Naive thymus-derived CD4-positive, alpha-beta T cell (primary cell): ENCODE measurements at regions not wholly inside any gene's neighbourhood (a gene's known extent, or its start where the extent isn't known, plus 50 kb on each side); places are given as distances from the start of the nearest gene placed in this dataset.

Experiments used
- ATAC-seq: fragments of 150-1000 bp; cut with Tn5 transposase; 2 replicates; pipeline ENCODE4 v1.10.0; 2021; ENCODE audit warnings: mild to moderate bottlenecking, moderate library complexity
- CTCF ChIA-PET: fragments of 350-600 bp; sonication (Branson Sonifier 250); formaldehyde crosslinking; loops from one replicate; lab custom pipeline; 2021; ENCODE audit warnings: antibody characterized with exemption; lab: Charles Lee
- POLR2A ChIA-PET: fragments of 350-600 bp; sonication (Branson Sonifier 250); formaldehyde crosslinking; loops from one replicate; lab custom pipeline; 2021; ENCODE audit warnings: antibody characterized with exemption, inconsistent platforms; lab: Charles Lee
- DNase-seq, 9 donors: peaks; one replicate each; pipeline versions ENCODE4 v3.0.0 to v3.0.0-alpha.2; 2020 to 2022; ENCODE audit warnings: mixed read lengths in 1 of 9
- H3K27ac ChIP-seq: one replicate; pipeline ENCODE4 v1.7.0; 2013; ENCODE audit warnings: mild to moderate bottlenecking, low read depth, low read length, moderate library complexity
- H3K27me3 ChIP-seq, 2 donors: one replicate each; pipeline ENCODE4 v1.7.0; 2013; ENCODE audit warnings: low read length in 2 of 2, mild to moderate bottlenecking in 2 of 2, moderate library complexity in 2 of 2; ENCODE audit not compliant: control insufficient read depth in 2 of 2, insufficient read depth in 2 of 2
- H3K36me3 ChIP-seq, 3 experiments: 1 replicate in 2 of 3; 2 replicates in 1 of 3; pipeline ENCODE4 v1.7.0; 2013; ENCODE audit warnings: low read length in 3 of 3, mild to moderate bottlenecking in 3 of 3, moderate library complexity in 1 of 3; ENCODE audit not compliant: insufficient read depth in 3 of 3, control insufficient read depth in 2 of 3
- H3K4me1 ChIP-seq, 2 donors: one replicate each; pipeline ENCODE4 v1.7.0; 2013; ENCODE audit warnings: low read length in 2 of 2, mild to moderate bottlenecking in 2 of 2, moderate library complexity in 1 of 2; ENCODE audit not compliant: control insufficient read depth in 2 of 2, insufficient read depth in 2 of 2
- H3K4me3 ChIP-seq: 2 replicates; pipeline ENCODE4 v1.7.0; 2013; ENCODE audit warnings: mild to moderate bottlenecking, low read length
- H3K9me3 ChIP-seq, 3 experiments: 1 replicate in 2 of 3; 2 replicates in 1 of 3; pipeline ENCODE4 v1.7.0; 2013; ENCODE audit warnings: low read length in 3 of 3; ENCODE audit not compliant: control insufficient read depth in 2 of 3
- H3K27ac Mint-ChIP-seq, 9 donors: one replicate each; pipeline ENCODE4 v1.8.0; 2020 to 2022; ENCODE audit warnings: mixed read lengths in 9 of 9, mild to moderate bottlenecking in 8 of 9, moderate library complexity in 5 of 9, inconsistent platforms in 2 of 9
- H3K27me3 Mint-ChIP-seq, 5 donors: one replicate each; pipeline ENCODE4 v1.8.0; 2021 to 2022; ENCODE audit warnings: mixed read lengths in 5 of 5, mild to moderate bottlenecking in 1 of 5
- H3K36me3 Mint-ChIP-seq, 5 donors: one replicate each; pipeline ENCODE4 v1.8.0; 2020 to 2022; ENCODE audit warnings: mixed read lengths in 5 of 5, mild to moderate bottlenecking in 3 of 5, inconsistent platforms in 1 of 5
- H3K4me1 Mint-ChIP-seq, 7 donors: one replicate each; pipeline ENCODE4 v1.8.0; 2020 to 2022; ENCODE audit warnings: mixed read lengths in 7 of 7, mild to moderate bottlenecking in 3 of 7, inconsistent platforms in 1 of 7
- H3K4me3 Mint-ChIP-seq, 10 donors: one replicate each; pipeline ENCODE4 v1.8.0; 2020 to 2022; ENCODE audit warnings: mild to moderate bottlenecking in 10 of 10, mixed read lengths in 10 of 10, moderate library complexity in 6 of 10, inconsistent platforms in 2 of 10
- H3K9me3 Mint-ChIP-seq, 11 donors: one replicate each; pipeline ENCODE4 v1.8.0; 2020 to 2022; ENCODE audit warnings: mixed read lengths in 11 of 11, mild to moderate bottlenecking in 4 of 11, inconsistent platforms in 1 of 11, moderate library complexity in 1 of 11
- intact Hi-C, 2 donors: fragments of 100-400 bp; cut with micrococcal nuclease; formaldehyde crosslinking; loops; one replicate each; pipeline ENCODE4 v1.15.1; 2023

- ChIA-PET CTCF (interaction anchor here (0.6 to 1.7 kb wide), 3 partner anchors 9 to 538 kb away, joined by 3 to 6 read pairs (median 3); no protein-coding TSS in a partner anchor), POLR2A (no interaction called here)
- Histone ChIP-seq H3K27ac (no peak overlapping the region), H3K36me3 (no peaks in the 10 kb centered on the region), H3K27me3 (no peaks in the 10 kb centered on the region), H3K9me3 (no peaks in the 10 kb centered on the region), H3K4me1 (no peaks in the 10 kb centered on the region), H3K4me3 (no peak overlapping the region)
- Mint-ChIP-seq H3K27ac (no peak overlapping the region), H3K9me3 (peaks cover 0 to 2% (median 0%) of the 10 kb centered on the region in 11 donors), H3K27me3 (no peaks in the 10 kb centered on the region), H3K36me3 (no peaks in the 10 kb centered on the region), H3K4me1 (no peaks in the 10 kb centered on the region), H3K4me3 (no peak overlapping the region)
- ATAC-seq (no peak), DNase-seq (peak in 6 of 9 donors; percentile 0 to 22 (median 16))
- intact Hi-C loops, result loop anchor here in 1 of 2 donors (1.0 to 10.0 kb wide), 2 partner anchors 412 to 533 kb away; no protein-coding TSS in a partner anchor
Observed at GRCh38 chrX:10722851-10723250, 102.5 kb upstream of the MID1 start.

DNA sequence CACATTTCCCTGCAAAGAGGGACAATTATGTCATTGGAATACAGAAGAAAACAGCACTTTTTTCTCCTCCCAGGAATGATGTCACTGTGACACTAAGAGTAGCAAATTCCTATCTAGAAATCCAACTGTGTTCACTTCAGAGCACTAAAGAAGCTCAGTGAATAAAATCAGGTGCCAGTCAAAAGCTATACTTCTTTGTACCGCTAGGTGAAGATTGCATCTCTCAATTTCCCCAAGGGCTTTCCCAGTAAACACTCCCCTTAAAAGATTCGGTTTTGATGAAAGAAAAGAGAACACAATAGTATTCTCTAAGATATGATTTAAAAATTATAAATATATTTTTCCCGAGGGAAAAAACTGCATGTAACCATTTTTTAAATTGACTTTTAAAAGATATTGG is 104.7 kb upstream of the MID1 start:
- H3K9me3 Mint-ChIP-seq, result no peaks in the 10 kb centered on the region

GRCh38 chrX:10726647-10727046 is 106.3 kb upstream of the MID1 start:
- intact Hi-C loops, result loop anchor here in 1 of 2 donors (10.0 kb wide), 1 partner anchor 408 kb away; no protein-coding TSS in a partner anchor

More for the DNA sequence above, 104.7 kb upstream of the MID1 start:
- ChIA-PET POLR2A (no interaction called here), CTCF (no interaction called here)
- H3K4me1 ChIP-seq, result no peaks in the 10 kb centered on the region
- Mint-ChIP-seq H3K27me3 (no peaks in the 10 kb centered on the region), H3K4me1 (no peaks in the 10 kb centered on the region), H3K36me3 (no peaks in the 10 kb centered on the region), H3K4me3 (no peak overlapping the region), H3K27ac (no peak overlapping the region)
- ATAC-seq, result no peak
- no peak for DNase-seq
- H3K36me3 ChIP-seq, result no peaks in the 10 kb centered on the region
- intact Hi-C loops, result loop anchor here in 1 of 2 donors (10.0 kb wide), 1 partner anchor 410 kb away; no protein-coding TSS in a partner anchor
- no peak overlapping the region for H3K27ac ChIP-seq
- H3K9me3 ChIP-seq, result no peaks in the 10 kb centered on the region
- no peaks in the 10 kb centered on the region for H3K27me3 ChIP-seq
- H3K4me3 ChIP-seq, result no peak overlapping the region

GRCh38 chrX:10728806-10729389 is 108.5 kb upstream of the MID1 start:
- H3K36me3 ChIP-seq, result no peaks in the 10 kb centered on the region
- ATAC-seq (no peak), DNase-seq (no peak)
- no peak overlapping the region for H3K4me3 ChIP-seq
- Mint-ChIP-seq H3K36me3 (no peaks in the 10 kb centered on the region), H3K4me1 (no peaks in the 10 kb centered on the region), H3K27me3 (no peaks in the 10 kb centered on the region), H3K27ac (no peak overlapping the region), H3K9me3 (peaks cover 0 to 2% (median 0%) of the 10 kb centered on the region in 11 donors), H3K4me3 (no peak overlapping the region)
- no peak overlapping the region for H3K27ac ChIP-seq
- H3K9me3 ChIP-seq, result no peaks in the 10 kb centered on the region
- ChIA-PET CTCF (no interaction called here), POLR2A (no interaction called here)
- no peaks in the 10 kb centered on the region for H3K27me3 ChIP-seq
- H3K4me1 ChIP-seq, result no peaks in the 10 kb centered on the region
- intact Hi-C loops, result loop anchor here in 1 of 2 donors (10.0 kb wide), 1 partner anchor 406 kb away; no protein-coding TSS in a partner anchor

More at GRCh38 chrX:10726647-10727046, 106.3 kb upstream of the MID1 start:
- Histone ChIP-seq H3K36me3 (no peaks in the 10 kb centered on the region), H3K27me3 (no peaks in the 10 kb centered on the region), H3K4me3 (no peak overlapping the region), H3K9me3 (no peaks in the 10 kb centered on the region), H3K4me1 (no peaks in the 10 kb centered on the region), H3K27ac (no peak overlapping the region)
- CTCF ChIA-PET, result no interaction called here
- ATAC-seq (no peak), DNase-seq (no peak)
- H3K9me3 Mint-ChIP-seq, result no peaks in the 10 kb centered on the region
- H3K4me1 Mint-ChIP-seq, result no peaks in the 10 kb centered on the region
- no peaks in the 10 kb centered on the region for H3K27me3 Mint-ChIP-seq
- POLR2A ChIA-PET, result no interaction called here
- H3K4me3 Mint-ChIP-seq, result no peak overlapping the region
- H3K36me3 Mint-ChIP-seq, result no peaks in the 10 kb centered on the region
- no peak overlapping the region for H3K27ac Mint-ChIP-seq

GRCh38 chrX:10739426-10739825 is 119.0 kb upstream of the MID1 start:
- DNase-seq (no peak), ATAC-seq (no peak)
- H3K27ac Mint-ChIP-seq, result no peak overlapping the region
- ChIA-PET POLR2A (no interaction called here), CTCF (no interaction called here)
- H3K4me3 Mint-ChIP-seq, result no peak overlapping the region
- no peaks in the 10 kb centered on the region for H3K36me3 ChIP-seq
- H3K27me3 ChIP-seq, result no peaks in the 10 kb centered on the region
- H3K27me3 Mint-ChIP-seq, result peaks cover 0 to 3% (median 0%) of the 10 kb centered on the region in 5 donors
- H3K9me3 Mint-ChIP-seq, result peaks cover 0 to 1% (median 0%) of the 10 kb centered on the region in 11 donors
- H3K9me3 ChIP-seq, result no peaks in the 10 kb centered on the region
- no peaks in the 10 kb centered on the region for H3K4me1 ChIP-seq
- intact Hi-C loops, result no loop called here
- H3K36me3 Mint-ChIP-seq, result no peaks in the 10 kb centered on the region
- H3K4me3 ChIP-seq, result no peak overlapping the region
- H3K4me1 Mint-ChIP-seq, result no peaks in the 10 kb centered on the region
- no peak overlapping the region for H3K27ac ChIP-seq

GRCh38 chrX:10741003-10741402 is 120.6 kb upstream of the MID1 start:
- POLR2A ChIA-PET, result no interaction called here
- intact Hi-C loops, result no loop called here
- Histone ChIP-seq H3K4me1 (no peaks in the 10 kb centered on the region), H3K27me3 (no peaks in the 10 kb centered on the region), H3K27ac (no peak overlapping the region), H3K4me3 (no peak overlapping the region), H3K9me3 (no peaks in the 10 kb centered on the region), H3K36me3 (no peaks in the 10 kb centered on the region)
- ATAC-seq (no peak), DNase-seq (no peak)
- Mint-ChIP-seq H3K36me3 (peaks cover 0 to 4% (median 0%) of the 10 kb centered on the region in 5 donors), H3K27me3 (peaks cover 0 to 6% (median 0%) of the 10 kb centered on the region in 5 donors), H3K4me1 (no peaks in the 10 kb centered on the region), H3K27ac (no peak overlapping the region), H3K9me3 (no peaks in the 10 kb centered on the region), H3K4me3 (no peak overlapping the region)
- CTCF ChIA-PET, result no interaction called here

GRCh38 chrX:10741550-10741949 is 121.2 kb upstream of the MID1 start:
- no peak for DNase-seq
- no peaks in the 10 kb centered on the region for H3K36me3 ChIP-seq
- H3K9me3 ChIP-seq, result no peaks in the 10 kb centered on the region
- no peak overlapping the region for H3K27ac Mint-ChIP-seq
- intact Hi-C loops, result no loop called here
- peaks cover 0 to 4% (median 0%) of the 10 kb centered on the region in 5 donors for H3K36me3 Mint-ChIP-seq
- no peak for ATAC-seq
- H3K27me3 ChIP-seq, result no peaks in the 10 kb centered on the region
- H3K4me3 ChIP-seq, result no peak overlapping the region
- ChIA-PET CTCF (no interaction called here), POLR2A (no interaction called here)
- no peak overlapping the region for H3K27ac ChIP-seq
- no peaks in the 10 kb centered on the region for H3K9me3 Mint-ChIP-seq
- peaks cover 0 to 6% (median 0%) of the 10 kb centered on the region in 5 donors for H3K27me3 Mint-ChIP-seq
- H3K4me1 ChIP-seq, result no peaks in the 10 kb centered on the region
- no peaks in the 10 kb centered on the region for H3K4me1 Mint-ChIP-seq
- no peak overlapping the region for H3K4me3 Mint-ChIP-seq
